OCI-LY7 (cell line): ENCODE measurements at regions not wholly inside any gene's neighbourhood (a gene's known extent, or its start where the extent isn't known, plus 50 kb on each side); places are given as distances from the start of the nearest gene placed in this dataset.
"Not testable (repeated sequence)": the region's sequence is repeated elsewhere in the genome, so short reads cannot be mapped to it uniquely, and the experiment has no call there.

Experiments
- BruUV-seq: library from RNA; stranded (reverse); fragments of 400-500 nt; replicated peaks from 2 replicates; lab custom pipeline; 2021; lab: Mats Ljungman, UMichigan
- CTCF ChIA-PET: fragments of 300-600 bp; sonication (Branson Sonifier 250); formaldehyde crosslinking; loops from one replicate; lab custom pipeline; 2022; ENCODE audit warnings: antibody characterized with exemption; ENCODE audit not compliant: unreplicated experiment; lab: Charles Lee
- POLR2A ChIA-PET: fragments of 300-600 bp; sonication (Branson Sonifier 250); formaldehyde crosslinking; loops from one replicate; lab custom pipeline; 2022; ENCODE audit warnings: antibody characterized with exemption; lab: Charles Lee
- DNase-seq: peaks from one replicate; pipeline ENCODE4 v3.0.0-alpha.2; 2015; ENCODE audit warnings: low spot score
- H2AFZ ChIP-seq: fragments of 200-600 bp; sonication (generic), shearing (Covaris generic); 2 replicates; pipeline ENCODE4 v1.6.1; 2014; ENCODE audit warnings: mild to moderate bottlenecking, antibody characterized with exemption, low read length, moderate library complexity
- H3K27ac ChIP-seq: fragments of 200-600 bp; sonication (generic); 2 replicates; pipeline ENCODE4 v1.5.1; 2014; ENCODE audit warnings: mixed run types, low read depth, mild to moderate bottlenecking, moderate library complexity, low read length, inconsistent platforms; ENCODE audit not compliant: poor library complexity, severe bottlenecking
- H3K36me3 ChIP-seq: fragments of 200-600 bp; sonication (generic); 2 replicates; pipeline ENCODE4 v1.6.1; 2014; ENCODE audit warnings: mild to moderate bottlenecking, antibody characterized with exemption, low read length, moderate library complexity, mixed read lengths; ENCODE audit not compliant: insufficient read depth
- H3K4me1 ChIP-seq: fragments of 200-600 bp; sonication (generic); 2 replicates; pipeline ENCODE4 v1.5.1; 2014; ENCODE audit warnings: mild to moderate bottlenecking, low read length; ENCODE audit not compliant: insufficient read depth, poor library complexity, severe bottlenecking
- H3K4me2 ChIP-seq: fragments of 200-600 bp; sonication (generic); 2 replicates; pipeline ENCODE4 v1.6.1; 2014; ENCODE audit warnings: mild to moderate bottlenecking, low read length
- H3K4me3 ChIP-seq: fragments of 200-600 bp; sonication (generic); 2 replicates; pipeline ENCODE4 v1.5.1; 2014; ENCODE audit warnings: mild to moderate bottlenecking, low read depth, low read length; ENCODE audit not compliant: poor library complexity, severe bottlenecking
- H3K79me2 ChIP-seq: fragments of 200-600 bp; sonication (generic); 2 replicates; pipeline ENCODE4 v1.6.1; 2016; ENCODE audit warnings: low read depth, mild to moderate bottlenecking, low read length, moderate library complexity, mixed read lengths; ENCODE audit not compliant: insufficient read depth
- H3K9me2 ChIP-seq: fragments of 200-600 bp; sonication (generic); 2 replicates; pipeline ENCODE4 v1.6.1; 2016; ENCODE audit warnings: mild to moderate bottlenecking, low read length, mixed read lengths; ENCODE audit not compliant: insufficient read depth
- H3K9me3 ChIP-seq: fragments of 200-600 bp; sonication (generic); 2 replicates; pipeline ENCODE4 v1.6.1; 2014; ENCODE audit warnings: mild to moderate bottlenecking, mixed run types, low read length, mixed read lengths
- H4K20me1 ChIP-seq: fragments of 200-600 bp; sonication (generic); 2 replicates; pipeline ENCODE4 v1.6.1; 2014; ENCODE audit warnings: mild to moderate bottlenecking, antibody characterized with exemption, low read length, moderate library complexity, mixed read lengths; ENCODE audit not compliant: insufficient read depth
- intact Hi-C: fragments of 100-400 bp; cut with micrococcal nuclease; formaldehyde crosslinking; loops from one replicate; pipeline ENCODE4 v1.10.0; 2022; ENCODE audit not compliant: unreplicated experiment

GRCh38 chr2:87452861-87453260 is 295.0 kb upstream of the PLGLB2 start:
- CTCF ChIA-PET = not testable (repeated sequence)

GRCh38 chr2:87453965-87454364 is 293.9 kb upstream of the PLGLB2 start:
- BruUV-seq, H3K4me3 ChIP-seq, H3K9me3 ChIP-seq, H3K36me3 ChIP-seq, H3K79me2 ChIP-seq, H4K20me1 ChIP-seq, intact Hi-C loops, H3K4me2 ChIP-seq, POLR2A ChIA-PET, CTCF ChIA-PET, H3K9me2 ChIP-seq, H3K27ac ChIP-seq, H2AFZ ChIP-seq, DNase-seq, H3K4me1 ChIP-seq: not testable (repeated sequence)

More at GRCh38 chr2:87452861-87453260, 295.0 kb upstream of the PLGLB2 start:
- H3K9me2 ChIP-seq, H4K20me1 ChIP-seq, H3K4me2 ChIP-seq, H3K4me1 ChIP-seq, BruUV-seq, H3K4me3 ChIP-seq, DNase-seq, intact Hi-C loops, H3K27ac ChIP-seq, H3K36me3 ChIP-seq, POLR2A ChIA-PET, H3K9me3 ChIP-seq, H2AFZ ChIP-seq, H3K79me2 ChIP-seq: not testable (repeated sequence)

- intact Hi-C loops, H3K79me2 ChIP-seq, H3K9me2 ChIP-seq, BruUV-seq, H3K4me3 ChIP-seq, H2AFZ ChIP-seq, H3K27ac ChIP-seq, H3K36me3 ChIP-seq, H3K9me3 ChIP-seq, H3K4me2 ChIP-seq, DNase-seq, POLR2A ChIA-PET, H4K20me1 ChIP-seq, H3K4me1 ChIP-seq, CTCF ChIA-PET: not testable (repeated sequence)
Observed at GRCh38 chr2:87454421-87454820, 293.5 kb upstream of the PLGLB2 start.

GRCh38 chr2:87455209-87455853 is 292.6 kb upstream of the PLGLB2 start:
- H3K9me2 ChIP-seq, intact Hi-C loops, POLR2A ChIA-PET, H4K20me1 ChIP-seq, H3K4me2 ChIP-seq, H3K36me3 ChIP-seq, DNase-seq, H3K4me3 ChIP-seq, H3K79me2 ChIP-seq, H3K4me1 ChIP-seq, BruUV-seq, H3K9me3 ChIP-seq, H3K27ac ChIP-seq, CTCF ChIA-PET: not testable (repeated sequence)
- H2AFZ ChIP-seq = peak overlapping the region; percentile 50; the same call in 1 of the 2 replicates

- H3K4me3 ChIP-seq, H3K36me3 ChIP-seq, intact Hi-C loops, H3K79me2 ChIP-seq, BruUV-seq, H3K4me1 ChIP-seq, H3K9me2 ChIP-seq, H3K9me3 ChIP-seq, H3K27ac ChIP-seq, H3K4me2 ChIP-seq, H4K20me1 ChIP-seq, POLR2A ChIA-PET, CTCF ChIA-PET, DNase-seq: not testable (repeated sequence)
- H2AFZ ChIP-seq = peak overlapping the region; percentile 50; the same call in 1 of the 2 replicates
Observed at GRCh38 chr2:87455854-87456249, 292.0 kb upstream of the PLGLB2 start.

GRCh38 chr2:87456477-87457128 is 291.3 kb upstream of the PLGLB2 start:
- H2AFZ ChIP-seq, H3K4me1 ChIP-seq, H3K36me3 ChIP-seq, DNase-seq, H3K9me2 ChIP-seq, POLR2A ChIA-PET, intact Hi-C loops, H3K27ac ChIP-seq, H4K20me1 ChIP-seq, H3K4me2 ChIP-seq, BruUV-seq, H3K79me2 ChIP-seq, H3K9me3 ChIP-seq, CTCF ChIA-PET, H3K4me3 ChIP-seq: not testable (repeated sequence)
